ENCODE measurements at regions not wholly inside any gene's neighbourhood (a gene's known extent, or its start where the extent isn't known, plus 50 kb on each side); places are given as distances from the start of the nearest gene placed in this dataset.

- H3F3A ChIP-seq (ENCODE audit: insufficient read depth, low read length), result no peaks in the 10 kb centered on the region
- no peaks in the 10 kb centered on the region for H4K20me1 ChIP-seq (ENCODE audit: insufficient read depth, low read length)
- no peaks in the 10 kb centered on the region for H3K79me2 ChIP-seq (ENCODE audit: low read length)
- no peak overlapping the region for H3K9ac ChIP-seq (ENCODE audit: low read length)
- TF ChIP-seq EZH2phosphoT487 (IDR thresholded peaks at IDR 0.05; ENCODE audit: low read length) (no peak), EZH2 (optimal IDR thresholded peaks at IDR 0.05; ENCODE audit: low read depth, low read length) (no peak), CTCF (IDR thresholded peaks at IDR 0.05; ENCODE audit: low read length) (no peak)
- no peak overlapping the region for H3K4me3 ChIP-seq (ENCODE audit: low read length)
- H3K36me3 ChIP-seq (replicated peaks; ENCODE audit: insufficient read depth, low read length), result no peaks in the 10 kb centered on the region
- no peak for DNase-seq
- no peaks in the 10 kb centered on the region for H3K27me3 ChIP-seq (replicated peaks; ENCODE audit: insufficient read depth, low read length)
- no peaks in the 10 kb centered on the region for H3K9me2 ChIP-seq (replicated peaks; ENCODE audit: insufficient read depth, low read length)
- H3K4me2 ChIP-seq (ENCODE audit: low read depth, low read length), result no peak overlapping the region
- H3K27ac ChIP-seq (ENCODE audit: low read length), result no peak overlapping the region
- H3K4me1 ChIP-seq (ENCODE audit: low read length), result no peaks in the 10 kb centered on the region
- no peak overlapping the region for H2AFZ ChIP-seq (ENCODE audit: low read length)
- H3K9me3 ChIP-seq (replicated peaks; ENCODE audit: insufficient read depth, low read length), result no peaks in the 10 kb centered on the region
Observed at GRCh38 chr9:13967011-13967410, 346.9 kb downstream of the NFIB start.

GRCh38 chr9:13963005-13963653, 350.8 kb downstream of the NFIB start:
- no peak overlapping the region for H3K4me2 ChIP-seq (ENCODE audit: low read depth, low read length)
- H3K9me2 ChIP-seq (replicated peaks; ENCODE audit: insufficient read depth, low read length), result no peaks in the 10 kb centered on the region
- no peaks in the 10 kb centered on the region for H3K9me3 ChIP-seq (replicated peaks; ENCODE audit: insufficient read depth, low read length)
- no peaks in the 10 kb centered on the region for H3K36me3 ChIP-seq (replicated peaks; ENCODE audit: insufficient read depth, low read length)
- no peaks in the 10 kb centered on the region for H3K27me3 ChIP-seq (replicated peaks; ENCODE audit: insufficient read depth, low read length)
- H3K27ac ChIP-seq (ENCODE audit: low read length), result no peak overlapping the region
- no peaks in the 10 kb centered on the region for H3F3A ChIP-seq (ENCODE audit: insufficient read depth, low read length)
- H3K4me3 ChIP-seq (ENCODE audit: low read length), result no peak overlapping the region
- H3K79me2 ChIP-seq (ENCODE audit: low read length), result no peaks in the 10 kb centered on the region
- no peaks in the 10 kb centered on the region for H3K4me1 ChIP-seq (ENCODE audit: low read length)
- no peaks in the 10 kb centered on the region for H4K20me1 ChIP-seq (ENCODE audit: insufficient read depth, low read length)
- no peak for DNase-seq
- TF ChIP-seq EZH2phosphoT487 (IDR thresholded peaks at IDR 0.05; ENCODE audit: low read length), result no peak
- no peak for TF ChIP-seq EZH2 (optimal IDR thresholded peaks at IDR 0.05; ENCODE audit: low read depth, low read length)
- TF ChIP-seq CTCF (IDR thresholded peaks at IDR 0.05; ENCODE audit: low read length), result no peak
- H3K9ac ChIP-seq (ENCODE audit: low read length), result no peak overlapping the region
- H2AFZ ChIP-seq (ENCODE audit: low read length), result no peak overlapping the region

GRCh38 chr9:13962006-13962405, 351.9 kb downstream of the NFIB start:
- no peak overlapping the region for H2AFZ ChIP-seq (ENCODE audit: low read length)

More at GRCh38 chr9:13962006-13962405, 351.9 kb downstream of the NFIB start:
- Histone ChIP-seq H3K9me2 (replicated peaks; ENCODE audit: insufficient read depth, low read length) (no peaks in the 10 kb centered on the region), H3K27ac (ENCODE audit: low read length) (no peak overlapping the region), H3K4me2 (ENCODE audit: low read depth, low read length) (no peak overlapping the region), H4K20me1 (ENCODE audit: insufficient read depth, low read length) (no peaks in the 10 kb centered on the region), H3K4me1 (ENCODE audit: low read length) (no peaks in the 10 kb centered on the region), H3K27me3 (replicated peaks; ENCODE audit: insufficient read depth, low read length) (no peaks in the 10 kb centered on the region), H3K9ac (ENCODE audit: low read length) (no peak overlapping the region), H3K36me3 (replicated peaks; ENCODE audit: insufficient read depth, low read length) (no peaks in the 10 kb centered on the region), H3K4me3 (ENCODE audit: low read length) (no peak overlapping the region), H3K79me2 (ENCODE audit: low read length) (no peaks in the 10 kb centered on the region), H3F3A (ENCODE audit: insufficient read depth, low read length) (no peaks in the 10 kb centered on the region), H3K9me3 (replicated peaks; ENCODE audit: insufficient read depth, low read length) (no peaks in the 10 kb centered on the region)
- no peak for DNase-seq
- no peak for TF ChIP-seq EZH2 (optimal IDR thresholded peaks at IDR 0.05; ENCODE audit: low read depth, low read length)
- no peak for TF ChIP-seq CTCF (IDR thresholded peaks at IDR 0.05; ENCODE audit: low read length)
